Astrocyte (in vitro differentiated cells and primary cell): ENCODE measurements at regions not wholly inside any gene's neighbourhood (a gene's known extent, or its start where the extent isn't known, plus 50 kb on each side); places are given as distances from the start of the nearest gene placed in this dataset.
"Not testable (repeated sequence)": the region's sequence is repeated elsewhere in the genome, so short reads cannot be mapped to it uniquely, and the experiment has no call there.

Source experiments
- DNase-seq: peaks from one replicate; pipeline ENCODE4 v3.0.0-alpha.2; 2010; ENCODE audit warnings: low read depth
- FAIRE-seq: peaks from 2 replicates; lab custom pipeline; 2011; peaks lifted over from hg19 to GRCh38; lab: Jason Lieb, UNC
- H2AFZ ChIP-seq: 2 replicates; pipeline ENCODE4 v1.6.0; 2012; ENCODE audit warnings: low read depth, low read length, inconsistent platforms
- H3K27ac ChIP-seq: 2 replicates; pipeline ENCODE4 v1.5.1; 2011; ENCODE audit warnings: low read depth, low read length, inconsistent platforms
- H3K27me3 ChIP-seq: 2 replicates; pipeline ENCODE4 v1.6.0; 2011; ENCODE audit warnings: low read length, inconsistent platforms; ENCODE audit not compliant: insufficient read depth
- H3K36me3 ChIP-seq: 2 replicates; pipeline ENCODE4 v1.5.1; 2011; ENCODE audit warnings: low read length, inconsistent platforms; ENCODE audit not compliant: insufficient read depth
- H3K4me1 ChIP-seq: 2 replicates; pipeline ENCODE4 v1.5.1; 2011; ENCODE audit warnings: low read length, inconsistent platforms; ENCODE audit not compliant: insufficient read depth
- H3K4me2 ChIP-seq: 2 replicates; pipeline ENCODE4 v1.6.0; 2012; ENCODE audit warnings: low read length, inconsistent platforms
- H3K4me3 ChIP-seq: 2 replicates; pipeline ENCODE4 v1.5.1; 2011; ENCODE audit warnings: low read depth, mild to moderate bottlenecking, low read length, inconsistent platforms; ENCODE audit not compliant: insufficient read depth
- H3K79me2 ChIP-seq: 2 replicates; pipeline ENCODE4 v1.6.0; 2012; ENCODE audit warnings: mild to moderate bottlenecking, low read length, inconsistent platforms; ENCODE audit not compliant: insufficient read depth
- H3K9ac ChIP-seq: 2 replicates; pipeline ENCODE4 v1.6.0; 2012; ENCODE audit warnings: mild to moderate bottlenecking, low read length, inconsistent platforms
- H3K9me3 ChIP-seq: 2 replicates; pipeline ENCODE4 v1.5.1; 2012; ENCODE audit warnings: low read depth, mild to moderate bottlenecking, low read length, inconsistent platforms; ENCODE audit not compliant: insufficient read depth
- H4K20me1 ChIP-seq: 2 replicates; pipeline ENCODE4 v1.6.0; 2012; ENCODE audit warnings: low read length, inconsistent platforms; ENCODE audit not compliant: insufficient read depth
- H3K27ac Mint-ChIP-seq: one replicate; pipeline ENCODE4 v1.8.0; 2021; ENCODE audit warnings: mild to moderate bottlenecking, mixed read lengths; ENCODE audit not compliant: unreplicated experiment
- H3K27me3 Mint-ChIP-seq: one replicate; pipeline ENCODE4 v1.8.0; 2021; ENCODE audit warnings: low read depth, mixed read lengths; ENCODE audit not compliant: unreplicated experiment
- H3K36me3 Mint-ChIP-seq: one replicate; pipeline ENCODE4 v1.8.0; 2021; ENCODE audit warnings: low read depth, mixed read lengths; ENCODE audit not compliant: unreplicated experiment
- H3K4me1 Mint-ChIP-seq: one replicate; pipeline ENCODE4 v1.8.0; 2021; ENCODE audit warnings: low read depth, mixed read lengths; ENCODE audit not compliant: unreplicated experiment
- H3K4me3 Mint-ChIP-seq: one replicate; pipeline ENCODE4 v1.8.0; 2021; ENCODE audit warnings: mild to moderate bottlenecking, moderate library complexity, mixed read lengths; ENCODE audit not compliant: unreplicated experiment
- H3K9me3 Mint-ChIP-seq: one replicate; pipeline ENCODE4 v1.8.0; 2021; ENCODE audit warnings: mild to moderate bottlenecking, mixed read lengths; ENCODE audit not compliant: unreplicated experiment
- CTCF ChIP-seq: IDR thresholded peaks from 2 replicates; pipeline ENCODE4 v1.5.1; 2011; ENCODE audit warnings: low read depth, mild to moderate bottlenecking, inconsistent platforms, low read length, moderate library complexity; ENCODE audit not compliant: insufficient read depth
- EZH2 ChIP-seq: IDR thresholded peaks from 2 replicates; pipeline ENCODE4 v1.6.1; 2012; ENCODE audit warnings: mild to moderate bottlenecking, low read length, inconsistent platforms; ENCODE audit not compliant: insufficient read depth

- no peak for DNase-seq
- no peaks in the 10 kb centered on the region for H3K4me1 Mint-ChIP-seq
- Histone ChIP-seq H3K9me3 (no peaks in the 10 kb centered on the region), H3K27me3 (no peaks in the 10 kb centered on the region), H3K27ac (no peak overlapping the region), H3K79me2 (no peaks in the 10 kb centered on the region), H2AFZ (no peak overlapping the region), H3K4me2 (no peak overlapping the region), H3K36me3 (no peaks in the 10 kb centered on the region), H3K4me3 (no peak overlapping the region), H3K9ac (no peak overlapping the region), H3K4me1 (no peaks in the 10 kb centered on the region), H4K20me1 (no peaks in the 10 kb centered on the region)
- peaks cover 3% of the 10 kb centered on the region for H3K27me3 Mint-ChIP-seq
- H3K4me3 Mint-ChIP-seq = no peak overlapping the region
- H3K9me3 Mint-ChIP-seq = peaks cover 2% of the 10 kb centered on the region
- no peak for FAIRE-seq
- H3K36me3 Mint-ChIP-seq = no peaks in the 10 kb centered on the region
- no peak for TF ChIP-seq CTCF
- no peak for TF ChIP-seq EZH2
- no peak overlapping the region for H3K27ac Mint-ChIP-seq
These were observed 251.4 kb downstream of the ANKRD30B start for GRCh38 chr18:14999085-14999975.

GRCh38 chr18:15000119-15001037 lies 252.4 kb downstream of the ANKRD30B start:
- not testable (repeated sequence) for H2AFZ ChIP-seq, H3K27me3 ChIP-seq, H3K27ac ChIP-seq, H3K4me3 ChIP-seq, H3K4me2 ChIP-seq, H3K79me2 ChIP-seq, DNase-seq, H3K4me3 Mint-ChIP-seq, H3K9me3 ChIP-seq, H3K36me3 ChIP-seq, H3K27ac Mint-ChIP-seq, H3K36me3 Mint-ChIP-seq, H3K4me1 Mint-ChIP-seq, H3K4me1 ChIP-seq, H3K9ac ChIP-seq, FAIRE-seq, H4K20me1 ChIP-seq, H3K27me3 Mint-ChIP-seq, H3K9me3 Mint-ChIP-seq

GRCh38 chr18:15001038-15001794 lies 253.2 kb downstream of the ANKRD30B start:
- H3K4me1 ChIP-seq, H3K9me3 ChIP-seq, DNase-seq, H3K4me3 ChIP-seq, H3K4me3 Mint-ChIP-seq, H3K36me3 Mint-ChIP-seq, H3K27me3 ChIP-seq, H3K27me3 Mint-ChIP-seq, H3K27ac Mint-ChIP-seq, H3K36me3 ChIP-seq, H3K4me2 ChIP-seq, H3K4me1 Mint-ChIP-seq, FAIRE-seq, H3K79me2 ChIP-seq, H4K20me1 ChIP-seq, H3K9me3 Mint-ChIP-seq, H3K27ac ChIP-seq, H3K9ac ChIP-seq, H2AFZ ChIP-seq: not testable (repeated sequence)

GRCh38 chr18:15001795-15002107 lies 253.8 kb downstream of the ANKRD30B start:
- DNase-seq, H3K4me2 ChIP-seq, H4K20me1 ChIP-seq, H3K4me3 ChIP-seq, H3K27me3 Mint-ChIP-seq, H2AFZ ChIP-seq, H3K36me3 ChIP-seq, H3K9me3 ChIP-seq, FAIRE-seq, H3K79me2 ChIP-seq, H3K9me3 Mint-ChIP-seq, H3K4me1 Mint-ChIP-seq, H3K4me1 ChIP-seq, H3K27ac Mint-ChIP-seq, H3K9ac ChIP-seq, H3K27me3 ChIP-seq, H3K36me3 Mint-ChIP-seq, H3K4me3 Mint-ChIP-seq, H3K27ac ChIP-seq: not testable (repeated sequence)

- not testable (repeated sequence) for H3K36me3 Mint-ChIP-seq, H3K4me3 Mint-ChIP-seq, H3K4me1 Mint-ChIP-seq, H3K4me1 ChIP-seq, H3K9ac ChIP-seq, H3K36me3 ChIP-seq, H3K27ac ChIP-seq, DNase-seq, H3K4me2 ChIP-seq, H3K27me3 Mint-ChIP-seq, H3K27ac Mint-ChIP-seq, H3K9me3 Mint-ChIP-seq, H3K9me3 ChIP-seq, H3K79me2 ChIP-seq, H4K20me1 ChIP-seq, H3K27me3 ChIP-seq, H2AFZ ChIP-seq, H3K4me3 ChIP-seq, FAIRE-seq
These were observed 254.8 kb downstream of the ANKRD30B start for GRCh38 chr18:15002765-15003164.
